GM11168 (cell line): ENCODE measurements at regions not wholly inside any gene's neighbourhood (a gene's known extent, or its start where the extent isn't known, plus 50 kb on each side); places are given as distances from the start of the nearest gene placed in this dataset.

ENCODE experiments used
- in situ Hi-C: fragments of 300-500 bp; cut with MboI; formaldehyde crosslinking; loops from one replicate; pipeline ENCODE4 v1.12.0; 2022; ENCODE audit warnings: low sequenced_read_pairs; ENCODE audit not compliant: unreplicated experiment

GRCh38 chr20:39359981-39360620 is 398.0 kb downstream of the DHX35 start:
- in situ Hi-C loops, result no loop called here

GRCh38 chr20:39358052-39358451 is 395.9 kb downstream of the DHX35 start:
- in situ Hi-C loops, result no loop called here

DNA sequence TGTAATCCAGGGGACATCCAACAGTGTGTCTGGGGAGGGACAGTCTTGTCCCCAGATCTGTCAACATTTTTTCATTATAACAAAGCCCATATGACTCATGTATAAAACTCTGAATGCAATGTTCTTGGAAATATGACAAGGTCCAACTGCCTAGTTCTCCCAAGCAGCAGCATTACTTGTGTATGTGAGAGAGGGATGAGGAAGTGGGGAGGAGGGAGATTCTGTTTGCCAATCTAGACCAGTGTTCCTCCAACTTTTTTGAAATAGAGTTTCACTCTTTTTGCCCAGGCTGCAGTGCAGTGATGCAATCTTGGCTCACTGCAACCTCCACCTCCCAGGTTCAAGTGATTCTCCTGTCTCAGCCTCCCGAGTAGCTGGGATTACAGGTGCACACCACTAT is 394.8 kb downstream of the DHX35 start:
- in situ Hi-C loops, result no loop called here

DNA sequence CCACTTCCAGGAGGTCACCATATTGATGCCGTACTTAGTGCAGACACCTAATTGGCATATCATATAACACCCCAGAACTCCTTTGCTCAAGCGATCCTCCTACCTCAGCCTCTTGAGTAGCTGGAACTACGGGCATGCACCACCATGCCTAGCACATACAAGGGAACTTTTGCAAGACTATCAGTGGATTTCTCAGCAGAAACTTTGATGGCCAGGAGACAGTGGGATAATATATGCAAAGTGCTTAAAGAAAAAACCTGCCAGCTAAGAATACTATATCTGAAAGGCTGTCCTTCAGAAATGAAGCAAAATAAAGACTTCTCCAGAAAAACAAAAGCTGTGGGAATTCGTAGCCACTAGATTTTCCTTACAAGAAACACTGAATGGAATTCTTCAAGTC is 387.1 kb downstream of the DHX35 start:
- in situ Hi-C loops, result no loop called here

DNA sequence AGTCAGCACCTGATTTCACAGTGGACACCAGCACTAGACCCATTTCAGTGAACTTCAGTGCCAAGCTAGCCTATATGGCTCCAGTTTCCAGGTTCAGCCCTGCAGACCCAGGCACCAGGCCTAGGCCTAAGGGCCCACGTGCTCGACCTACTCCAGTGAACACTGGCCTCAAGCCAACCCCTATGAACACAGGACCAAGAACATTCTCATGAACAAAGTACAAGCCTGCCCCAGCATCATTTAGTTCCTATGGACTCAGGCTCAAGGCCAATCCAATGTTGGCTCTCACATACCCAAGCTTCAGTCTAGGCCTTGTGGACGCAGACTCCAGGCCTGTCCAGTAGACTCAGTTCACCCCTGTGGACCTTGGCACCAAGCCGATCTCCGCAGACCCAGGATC is 385.5 kb downstream of the DHX35 start:
- in situ Hi-C loops, result no loop called here

- in situ Hi-C loops, result no loop called here
Observed at GRCh38 chr20:39342463-39342862, 380.3 kb downstream of the DHX35 start.

GRCh38 chr20:39338469-39339376 is 376.6 kb downstream of the DHX35 start:
- in situ Hi-C loops, result no loop called here

GRCh38 chr20:39333211-39333610 is 371.1 kb downstream of the DHX35 start:
- in situ Hi-C loops, result no loop called here

DNA sequence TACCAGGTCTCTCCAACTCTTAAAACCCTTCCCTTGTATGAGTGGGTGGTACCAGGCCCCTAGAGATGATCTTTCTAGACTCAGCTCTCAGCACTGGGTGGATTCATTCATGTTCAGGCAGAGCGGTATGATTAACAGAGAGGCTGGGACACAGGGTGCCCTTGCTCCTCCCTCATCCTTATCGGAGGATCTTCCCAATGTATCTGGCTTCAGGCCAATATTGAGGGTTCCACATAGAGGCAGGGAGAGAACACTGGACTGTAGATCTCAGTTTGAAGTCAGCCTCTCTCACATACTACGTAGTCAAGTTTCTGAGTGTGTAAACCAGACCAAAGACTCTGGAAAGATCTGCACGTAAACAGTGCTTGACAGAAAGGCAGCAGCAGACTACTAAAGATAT is 366.2 kb downstream of the DHX35 start:
- in situ Hi-C loops, result no loop called here

- in situ Hi-C loops, result no loop called here
Observed at GRCh38 chr20:39326050-39326449, 363.9 kb downstream of the DHX35 start.

DNA sequence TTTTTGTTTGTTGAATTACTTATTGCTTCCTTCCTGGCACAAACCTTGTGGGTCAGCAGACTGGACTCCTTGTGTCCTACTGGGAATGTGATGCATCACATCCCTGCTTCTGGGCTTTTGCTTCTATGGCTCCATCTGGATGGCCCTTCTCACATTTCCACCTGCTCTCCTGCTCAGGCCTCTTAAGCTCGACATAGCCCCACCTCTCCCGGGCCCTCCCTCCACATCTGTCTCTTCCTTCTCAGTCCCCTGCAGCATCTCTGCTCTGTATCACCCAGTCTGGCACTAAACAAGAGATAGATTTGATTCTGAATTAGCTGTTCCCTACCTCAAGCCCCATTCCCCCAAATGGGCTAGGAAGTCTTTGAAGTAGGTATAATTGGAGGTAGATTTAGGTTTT is 356.8 kb downstream of the DHX35 start:
- in situ Hi-C loops, result no loop called here

DNA sequence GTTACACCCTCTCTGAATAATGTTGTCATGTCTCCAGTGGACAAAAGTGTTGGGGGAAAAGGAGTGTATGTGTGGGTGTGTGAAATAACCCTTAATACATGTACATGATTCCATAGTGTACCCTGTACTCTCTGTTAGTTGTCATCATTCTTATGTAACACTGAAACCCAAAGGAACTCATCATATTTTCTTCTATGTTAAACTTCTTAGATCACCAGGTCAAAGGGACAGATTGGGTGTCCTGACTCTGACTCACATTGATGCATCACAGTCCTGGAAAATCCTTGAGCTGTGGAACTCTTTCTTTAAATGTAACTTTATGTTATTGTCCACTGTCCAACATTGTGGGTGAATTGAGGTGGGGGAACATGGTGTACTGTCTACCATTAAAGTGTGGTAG is 350.5 kb downstream of the DHX35 start:
- in situ Hi-C loops, result no loop called here

- in situ Hi-C loops, result no loop called here
Observed at GRCh38 chr20:39311851-39312506, 349.8 kb downstream of the DHX35 start.

DNA sequence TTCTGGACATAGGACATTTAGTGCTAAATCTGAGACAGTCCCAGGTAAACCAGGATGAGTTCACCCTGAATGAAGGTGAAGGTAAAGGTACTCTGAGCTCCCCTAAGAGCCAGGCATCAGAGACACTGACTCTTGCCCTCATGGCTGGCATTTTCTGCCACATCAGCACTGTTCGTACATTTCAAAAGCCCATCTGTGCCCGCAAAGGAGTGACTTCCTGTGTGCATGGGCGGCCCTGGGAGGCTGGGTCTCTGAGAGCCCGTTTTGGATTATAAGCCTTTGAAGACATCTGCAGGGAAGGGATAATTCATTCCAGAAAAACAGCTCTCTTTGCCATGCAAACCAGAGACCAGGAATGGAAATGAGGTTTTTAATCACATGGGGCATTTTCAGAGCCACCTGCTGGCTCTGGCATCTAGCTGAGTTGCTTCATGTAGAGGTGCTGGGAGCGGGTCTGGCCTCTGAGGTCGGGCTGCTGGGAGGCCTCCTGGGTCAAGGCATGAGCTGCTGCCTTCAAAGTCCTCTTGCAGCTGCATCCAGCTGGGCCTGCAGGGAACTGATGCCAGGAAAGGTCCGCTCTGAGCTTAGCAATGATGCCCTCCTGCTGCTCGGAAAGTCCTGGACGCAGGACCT is 348.3 kb downstream of the DHX35 start:
- in situ Hi-C loops, result no loop called here

DNA sequence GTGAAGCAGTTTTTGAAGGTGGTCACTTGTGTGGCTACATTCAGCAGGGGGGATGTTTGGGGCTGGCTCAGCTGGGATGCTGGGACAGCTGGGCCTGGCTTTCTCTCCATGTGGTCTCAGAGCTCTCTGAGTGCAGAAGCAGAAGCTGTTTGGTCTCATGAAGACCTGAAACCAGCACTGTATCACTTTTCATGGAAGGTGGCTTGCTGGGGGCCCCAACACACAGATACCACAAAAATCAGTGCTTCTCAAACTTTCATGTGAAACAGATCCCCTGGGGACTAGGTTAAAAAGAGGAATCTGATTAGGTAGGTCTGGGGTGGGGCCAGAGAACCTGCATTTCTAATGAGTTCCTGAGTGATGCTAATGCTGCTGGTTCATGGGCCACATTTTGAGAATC is 347.3 kb downstream of the DHX35 start:
- in situ Hi-C loops, result no loop called here

- in situ Hi-C loops, result no loop called here
Observed at GRCh38 chr20:39302312-39302711, 340.2 kb downstream of the DHX35 start.

DNA sequence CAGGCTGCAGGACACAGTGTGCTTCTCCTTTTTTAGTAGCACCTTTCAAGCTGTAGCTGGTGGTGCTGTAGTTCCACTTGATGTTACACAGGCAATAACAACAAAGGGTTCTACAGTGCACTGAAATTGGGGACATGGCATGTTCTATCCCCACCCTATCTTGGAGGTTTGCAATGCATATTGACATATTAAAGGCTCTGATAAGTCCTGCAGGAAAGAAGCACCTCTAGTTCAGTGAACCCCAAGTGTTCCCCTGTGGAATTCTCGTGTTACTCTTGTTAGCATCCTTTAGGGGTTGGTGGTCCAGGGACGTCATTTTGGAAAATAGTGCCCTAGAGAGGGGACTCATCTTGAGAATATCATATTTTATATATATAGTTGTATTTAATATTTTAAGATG is 337.6 kb downstream of the DHX35 start:
- in situ Hi-C loops, result no loop called here

- in situ Hi-C loops, result no loop called here
Observed at GRCh38 chr20:39298571-39299506, 336.7 kb downstream of the DHX35 start.

GRCh38 chr20:39298121-39298520 is 336.0 kb downstream of the DHX35 start:
- in situ Hi-C loops, result no loop called here

- in situ Hi-C loops, result no loop called here
Observed at GRCh38 chr20:39295301-39295700, 333.2 kb downstream of the DHX35 start.
